ENCODE measurements at regions not wholly inside any gene's neighbourhood (a gene's known extent, or its start where the extent isn't known, plus 50 kb on each side); places are given as distances from the start of the nearest gene placed in this dataset.
"Not testable (repeated sequence)": the region's sequence is repeated elsewhere in the genome, so short reads cannot be mapped to it uniquely, and the experiment has no call there.

GRCh38 chr2:137872577-137872976, 91.7 kb upstream of the HNMT start:
- intact Hi-C loops (cut with micrococcal nuclease), result no loop called here
- ATAC-seq, result no peak

GRCh38 chr2:137873536-137874244, 90.6 kb upstream of the HNMT start:
- ATAC-seq (no peak), DNase-seq (no peak)
- intact Hi-C loops (cut with micrococcal nuclease), result no loop called here

More at GRCh38 chr2:137872577-137872976, 91.7 kb upstream of the HNMT start:
- DNase-seq, result no peak

DNA sequence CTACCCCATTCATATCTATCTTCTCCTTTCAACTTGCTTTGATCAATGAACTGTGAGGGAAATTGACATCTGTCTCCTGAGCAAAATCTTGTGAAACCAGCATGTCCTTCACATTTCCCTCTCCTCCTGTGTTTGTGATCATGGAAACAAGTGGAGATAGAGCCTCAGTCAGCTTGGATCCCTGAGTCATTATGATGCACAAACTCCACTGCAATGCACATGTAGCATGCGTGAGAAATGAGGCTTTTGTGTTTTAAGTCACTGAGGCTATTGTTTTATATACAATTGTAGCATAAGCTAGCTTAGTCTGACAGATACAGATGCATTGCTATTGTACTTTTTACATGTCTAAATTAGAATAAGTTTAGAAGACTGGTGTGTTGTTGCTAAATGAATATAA, 85.2 kb upstream of the HNMT start:
- no peak for DNase-seq
- ATAC-seq, result no peak
- intact Hi-C loops (cut with micrococcal nuclease), result no loop called here

DNA sequence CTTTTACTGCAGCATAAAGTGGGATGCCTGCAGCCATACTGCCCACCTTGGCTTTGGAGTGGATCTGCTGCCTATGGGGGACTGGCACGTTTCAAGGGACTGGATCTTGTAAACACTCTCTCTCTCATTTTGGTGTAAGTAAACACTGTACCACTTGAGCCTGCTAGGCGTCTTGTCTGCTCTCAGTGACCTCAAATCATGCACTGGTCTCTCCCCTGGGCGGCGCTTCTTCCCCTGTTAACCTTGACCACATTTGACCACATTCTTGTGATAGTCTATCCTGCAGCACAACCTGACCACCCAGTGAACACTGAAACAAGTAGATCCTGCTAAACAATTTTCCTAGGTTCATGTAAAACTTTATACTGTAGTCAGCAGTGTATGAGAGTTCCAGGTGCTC, 82.6 kb upstream of the HNMT start:
- intact Hi-C loops (cut with micrococcal nuclease), result no loop called here
- ATAC-seq, result no peak

GRCh38 chr2:137886083-137886831, 78.0 kb upstream of the HNMT start:
- intact Hi-C loops (cut with micrococcal nuclease), result no loop called here
- DNase-seq (no peak), ATAC-seq (no peak)

More for the DNA sequence above, 82.6 kb upstream of the HNMT start:
- no peak for DNase-seq

- DNase-seq (peak; percentile 46), ATAC-seq (no peak)
- intact Hi-C loops (cut with micrococcal nuclease), result no loop called here
Observed at GRCh38 chr2:137888845-137889244, 75.4 kb upstream of the HNMT start.

- DNase-seq (no peak), ATAC-seq (no peak)
- intact Hi-C loops (cut with micrococcal nuclease), result no loop called here
Observed at GRCh38 chr2:137892739-137893138, 71.5 kb upstream of the HNMT start.

GRCh38 chr2:137893145-137893544, 71.1 kb upstream of the HNMT start:
- intact Hi-C loops (cut with micrococcal nuclease), result no loop called here
- DNase-seq (no peak), ATAC-seq (no peak)

DNA sequence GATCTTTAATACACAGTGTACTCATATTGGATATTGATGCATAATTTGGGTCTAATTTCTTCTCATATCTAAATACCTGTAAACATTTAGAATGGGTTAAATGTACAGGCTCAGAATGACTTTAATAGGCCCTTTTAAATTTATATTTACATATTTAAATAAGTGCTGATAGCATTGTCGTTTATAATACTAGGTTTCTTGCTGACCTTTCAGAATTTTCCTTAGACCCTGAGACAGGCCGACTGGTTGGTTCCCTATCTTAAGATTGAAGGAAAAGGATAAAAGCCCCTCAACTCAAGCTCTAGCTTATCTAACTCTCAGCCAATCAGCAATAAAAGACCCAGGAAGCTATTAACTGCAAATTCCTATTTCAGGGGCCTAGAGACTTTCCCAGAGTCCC, 67.8 kb upstream of the HNMT start:
- intact Hi-C loops (cut with micrococcal nuclease), result no loop called here
- no peak for ATAC-seq
- no peak for DNase-seq

DNA sequence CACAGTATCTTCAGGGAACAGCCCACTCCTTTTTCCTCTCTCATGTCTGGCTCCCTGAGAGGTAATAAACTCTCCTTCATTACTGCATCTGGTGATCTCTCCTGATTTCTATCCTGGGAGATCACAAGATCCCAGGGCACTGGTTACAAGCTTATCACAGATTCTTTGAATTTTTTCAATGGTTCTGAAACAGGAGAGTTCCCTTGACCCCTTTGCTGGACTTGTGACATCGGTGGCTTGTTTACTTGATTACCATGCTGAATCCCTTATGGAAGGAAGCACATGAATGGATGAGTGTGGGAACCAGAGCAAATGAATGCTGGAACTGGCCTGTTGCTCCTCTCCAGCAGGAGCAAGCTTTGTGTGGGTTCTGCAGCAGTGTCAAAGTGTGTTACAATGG, 67.2 kb upstream of the HNMT start:
- DNase-seq (no peak), ATAC-seq (no peak)
- intact Hi-C loops (cut with micrococcal nuclease), result no loop called here

DNA sequence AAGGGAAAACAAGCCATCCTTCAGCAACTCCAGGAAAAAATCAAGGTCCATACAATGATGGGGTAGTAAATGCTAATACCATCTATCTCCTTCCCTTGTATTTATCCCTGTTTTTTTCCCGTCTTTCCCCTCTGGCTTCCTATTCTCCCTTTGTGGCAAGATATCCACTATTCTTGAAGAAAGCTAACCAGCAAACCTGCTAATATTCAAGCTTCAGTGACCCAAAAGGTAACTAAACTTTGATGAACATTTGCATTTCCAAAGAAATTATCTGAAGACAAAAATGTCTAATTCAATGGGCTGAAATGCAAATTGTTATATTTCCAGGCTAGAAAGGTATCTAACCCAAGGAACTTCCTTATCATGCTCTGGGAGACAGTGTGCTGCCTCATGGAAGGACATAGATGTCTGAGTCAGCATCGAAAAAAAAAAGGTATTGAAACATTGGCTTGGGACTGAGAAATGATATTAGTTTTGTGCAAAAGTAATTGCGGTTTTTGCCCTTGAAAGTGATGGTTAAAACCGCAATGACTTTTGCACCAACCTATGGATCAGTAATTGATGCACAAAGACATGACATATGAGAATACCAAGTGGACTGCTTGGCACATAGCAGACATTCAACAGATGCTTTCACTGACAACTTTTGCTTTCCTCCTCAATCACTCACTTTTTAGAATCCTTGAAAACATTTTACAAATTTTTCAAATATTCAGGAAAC, 63.7 kb upstream of the HNMT start:
- no peak for DNase-seq
- no peak for ATAC-seq
- intact Hi-C loops (cut with micrococcal nuclease), result no loop called here

DNA sequence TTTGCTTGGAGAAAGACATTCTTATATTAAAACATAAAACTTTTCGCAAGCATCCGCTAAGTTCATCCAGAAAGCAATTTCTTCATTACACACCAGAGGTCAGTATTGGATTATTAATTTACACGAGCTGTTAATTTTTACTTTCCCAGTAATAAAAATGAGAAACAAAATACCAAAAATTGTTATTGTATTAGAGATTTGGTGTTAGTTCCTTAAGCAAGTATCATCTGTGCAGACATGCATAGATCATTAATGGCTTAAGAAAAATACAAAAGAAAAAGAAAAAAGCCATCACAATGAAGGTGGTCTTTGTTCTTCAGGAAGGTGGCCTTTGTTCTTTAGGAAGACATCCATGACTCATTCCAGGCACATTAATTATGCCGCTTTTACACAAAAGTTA, 53.6 kb upstream of the HNMT start:
- no peak for DNase-seq
- intact Hi-C loops (cut with micrococcal nuclease), result loop anchor here (5.0 kb wide), 1 partner anchor 917 kb away; no protein-coding TSS in a partner anchor
- no peak for ATAC-seq

- no peak for DNase-seq
- intact Hi-C loops (cut with micrococcal nuclease), result loop anchor here (5.0 kb wide), 1 partner anchor 915 kb away; no protein-coding TSS in a partner anchor
Observed at GRCh38 chr2:137912371-137912770, 51.9 kb upstream of the HNMT start.

GRCh38 chr2:137913169-137913568, 51.1 kb upstream of the HNMT start:
- DNase-seq (no peak), ATAC-seq (no peak)
- intact Hi-C loops (cut with micrococcal nuclease), result loop anchor here (5.0 kb wide), 1 partner anchor 914 kb away; no protein-coding TSS in a partner anchor

More at GRCh38 chr2:137912371-137912770, 51.9 kb upstream of the HNMT start:
- ATAC-seq, result no peak

GRCh38 chr2:137913648-137914047, 50.6 kb upstream of the HNMT start:
- ATAC-seq, DNase-seq: not testable (repeated sequence)
- intact Hi-C loops (cut with micrococcal nuclease), result loop anchor here (5.0 kb wide), 1 partner anchor 914 kb away; no protein-coding TSS in a partner anchor

Data from left ventricle myocardium superior (tissue), 1 donor.